Natural killer cell (primary cell): ENCODE measurements at regions not wholly inside any gene's neighbourhood (a gene's known extent, or its start where the extent isn't known, plus 50 kb on each side); places are given as distances from the start of the nearest gene placed in this dataset.

Experiments
- ATAC-seq, 3 donors: fragments of 150-1000 bp in 2 of 3; fragments of 200-7000 bp in 1 of 3; cut with Tn5 transposase; 1 replicate in 1 of 3; 2 replicates in 2 of 3; pipeline ENCODE4 v1.10.0; 2021; ENCODE audit warnings: mild to moderate bottlenecking in 2 of 3, moderate library complexity in 2 of 3
- DNase-seq, 2 donors: peaks; one replicate each; pipeline versions ENCODE4 v3.0.0 to v3.0.0-alpha.2; 2013 to 2021; ENCODE audit warnings: mixed read lengths in 1 of 2
- H3K27ac ChIP-seq: one replicate; pipeline ENCODE4 v1.5.1; 2013; ENCODE audit warnings: mild to moderate bottlenecking, low read length
- H3K27me3 ChIP-seq: one replicate; pipeline ENCODE4 v1.6.1; 2013; ENCODE audit warnings: low read length; ENCODE audit not compliant: control insufficient read depth, insufficient read depth
- H3K36me3 ChIP-seq: one replicate; pipeline ENCODE4 v1.6.1; 2013; ENCODE audit warnings: low read length; ENCODE audit not compliant: control insufficient read depth, insufficient read depth
- H3K4me1 ChIP-seq: one replicate; pipeline ENCODE4 v1.6.1; 2013; ENCODE audit warnings: low read length; ENCODE audit not compliant: control insufficient read depth, insufficient read depth
- H3K4me3 ChIP-seq: one replicate; pipeline ENCODE4 v1.5.1; 2013; ENCODE audit warnings: low read length
- H3K9me3 ChIP-seq: one replicate; pipeline ENCODE4 v1.6.1; 2013; ENCODE audit warnings: low read length; ENCODE audit not compliant: control insufficient read depth, insufficient read depth
- H3K27ac Mint-ChIP-seq, 2 donors: one replicate each; pipeline ENCODE4 v1.8.0; 2022; ENCODE audit warnings: mild to moderate bottlenecking in 2 of 2, mixed read lengths in 2 of 2, moderate library complexity in 1 of 2
- H3K27me3 Mint-ChIP-seq, 2 donors: one replicate each; pipeline ENCODE4 v1.8.0; 2022; ENCODE audit warnings: low read depth in 2 of 2, mixed read lengths in 2 of 2
- H3K36me3 Mint-ChIP-seq: one replicate; pipeline ENCODE4 v1.8.0; 2022; ENCODE audit warnings: mixed read lengths
- H3K4me1 Mint-ChIP-seq, 2 donors: one replicate each; pipeline ENCODE4 v1.8.0; 2022; ENCODE audit warnings: mixed read lengths in 2 of 2
- H3K4me3 Mint-ChIP-seq: one replicate; pipeline ENCODE4 v1.8.0; 2022; ENCODE audit warnings: mild to moderate bottlenecking, moderate library complexity, mixed read lengths
- H3K9me3 Mint-ChIP-seq, 2 donors: one replicate each; pipeline ENCODE4 v1.8.0; 2022; ENCODE audit warnings: mixed read lengths in 2 of 2
- WGBS: methylation state at CpG from one replicate; pipeline ENCODE4 v1.1.7; 2013; ENCODE audit warnings: missing lambda C conversion rate; ENCODE audit not compliant: insufficient coverage; 5-methylcytosine and 5-hydroxymethylcytosine counted together
- intact Hi-C: fragments of 100-400 bp; cut with micrococcal nuclease; formaldehyde crosslinking; loops from one replicate; pipeline ENCODE4 v1.14.2; 2022
- TF ChIP-seq, protein P1 (sequence below): fragments of 200-600 bp; IDR thresholded peaks from one replicate; pipeline ENCODE4 v1.8.0; 2022; ENCODE audit warnings: antibody characterized with exemption

DNA sequence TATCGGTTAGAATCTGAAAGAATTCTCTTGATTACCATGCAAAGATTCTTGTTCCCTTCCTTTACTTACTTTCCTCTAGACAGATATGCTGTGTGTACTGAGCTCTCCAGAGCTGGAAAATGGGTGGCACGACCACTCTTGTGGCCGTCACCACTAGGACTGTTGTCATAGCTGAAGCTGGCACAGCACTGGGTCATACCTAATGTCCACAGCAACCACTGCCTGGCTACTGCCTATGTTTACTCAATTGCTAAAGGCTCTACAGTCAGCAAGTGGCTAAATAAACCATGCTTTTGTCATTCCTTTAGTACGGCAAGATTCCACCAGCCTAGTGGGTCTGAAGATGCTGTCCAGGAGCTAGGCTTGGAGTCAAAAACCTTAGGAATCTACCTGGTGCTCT, 1643.0 kb downstream of the OTOL1 start:
- DNase-seq = no peak
- Histone ChIP-seq H3K27ac (no peak overlapping the region), H3K36me3 (no peaks in the 10 kb centered on the region), H3K9me3 (peaks cover 7% of the 10 kb centered on the region), H3K4me3 (no peak overlapping the region), H3K27me3 (no peaks in the 10 kb centered on the region), H3K4me1 (no peaks in the 10 kb centered on the region)
- intact Hi-C loops = no loop called here
- no peak for ATAC-seq
- TF ChIP-seq, protein P1, sequence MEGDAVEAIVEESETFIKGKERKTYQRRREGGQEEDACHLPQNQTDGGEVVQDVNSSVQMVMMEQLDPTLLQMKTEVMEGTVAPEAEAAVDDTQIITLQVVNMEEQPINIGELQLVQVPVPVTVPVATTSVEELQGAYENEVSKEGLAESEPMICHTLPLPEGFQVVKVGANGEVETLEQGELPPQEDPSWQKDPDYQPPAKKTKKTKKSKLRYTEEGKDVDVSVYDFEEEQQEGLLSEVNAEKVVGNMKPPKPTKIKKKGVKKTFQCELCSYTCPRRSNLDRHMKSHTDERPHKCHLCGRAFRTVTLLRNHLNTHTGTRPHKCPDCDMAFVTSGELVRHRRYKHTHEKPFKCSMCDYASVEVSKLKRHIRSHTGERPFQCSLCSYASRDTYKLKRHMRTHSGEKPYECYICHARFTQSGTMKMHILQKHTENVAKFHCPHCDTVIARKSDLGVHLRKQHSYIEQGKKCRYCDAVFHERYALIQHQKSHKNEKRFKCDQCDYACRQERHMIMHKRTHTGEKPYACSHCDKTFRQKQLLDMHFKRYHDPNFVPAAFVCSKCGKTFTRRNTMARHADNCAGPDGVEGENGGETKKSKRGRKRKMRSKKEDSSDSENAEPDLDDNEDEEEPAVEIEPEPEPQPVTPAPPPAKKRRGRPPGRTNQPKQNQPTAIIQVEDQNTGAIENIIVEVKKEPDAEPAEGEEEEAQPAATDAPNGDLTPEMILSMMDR = no peak
- Mint-ChIP-seq H3K27ac (no peak overlapping the region), H3K36me3 (no peaks in the 10 kb centered on the region), H3K4me1 (no peaks in the 10 kb centered on the region), H3K9me3 (peaks cover 5 to 30% of the 10 kb centered on the region in 2 donors), H3K4me3 (no peak overlapping the region), H3K27me3 (no peaks in the 10 kb centered on the region)
- 83% methylated on average over 4 of the region's 4 CpGs for WGBS

DNA sequence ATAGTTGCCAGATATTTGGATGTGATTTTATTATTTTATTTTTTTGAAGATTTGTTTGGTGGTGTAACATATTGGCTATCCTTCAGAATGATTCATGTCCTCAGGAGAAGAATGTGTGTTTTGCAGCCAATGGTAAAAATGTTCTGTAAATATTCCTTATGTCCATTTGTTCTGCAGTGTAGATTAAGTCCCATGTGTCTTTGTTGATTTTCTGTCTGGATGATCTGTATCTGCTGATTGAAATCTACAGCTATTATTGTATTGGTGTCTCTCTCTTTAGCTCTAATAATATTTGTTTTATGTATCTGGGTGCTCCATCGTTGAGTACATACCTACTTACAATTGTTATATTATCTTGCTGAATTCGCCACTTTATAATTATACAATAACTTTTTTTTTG, 1641.7 kb downstream of the OTOL1 start:
- no peaks in the 10 kb centered on the region for H3K4me1 ChIP-seq
- H3K4me3 Mint-ChIP-seq = no peak overlapping the region
- H3K4me1 Mint-ChIP-seq = no peaks in the 10 kb centered on the region
- WGBS = no CpG with 5 or more reads among the region's 2 CpGs
- no peak overlapping the region for H3K27ac ChIP-seq
- H3K27ac Mint-ChIP-seq = no peak overlapping the region
- peaks cover 7% of the 10 kb centered on the region for H3K9me3 ChIP-seq
- ATAC-seq (no peak), DNase-seq (no peak)
- H3K27me3 Mint-ChIP-seq = no peaks in the 10 kb centered on the region
- no peak overlapping the region for H3K4me3 ChIP-seq
- no peaks in the 10 kb centered on the region for H3K27me3 ChIP-seq
- intact Hi-C loops = no loop called here
- TF ChIP-seq, protein P1 = no peak
- no peaks in the 10 kb centered on the region for H3K36me3 Mint-ChIP-seq
- no peaks in the 10 kb centered on the region for H3K36me3 ChIP-seq
- H3K9me3 Mint-ChIP-seq = peaks cover 5 to 30% of the 10 kb centered on the region in 2 donors

DNA sequence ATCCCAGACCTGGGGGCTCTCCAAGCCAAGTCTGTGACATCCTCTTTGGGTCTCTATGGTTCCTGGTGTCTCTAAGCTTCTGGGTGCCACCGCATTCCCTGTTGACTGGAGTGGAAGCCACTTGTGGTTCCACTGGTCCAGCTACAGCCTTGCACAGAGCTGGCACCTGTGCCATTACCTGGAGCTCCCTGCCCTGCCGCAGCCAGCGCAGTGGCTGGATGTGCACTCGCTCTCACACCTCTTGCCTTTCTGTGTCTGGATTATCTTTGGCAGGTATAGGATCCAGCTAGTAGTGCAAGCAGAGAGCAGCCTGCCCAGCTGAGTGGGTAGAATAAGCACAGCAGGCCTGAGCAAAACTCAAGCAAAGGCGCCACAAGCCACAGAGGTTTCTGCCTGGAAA, 1635.5 kb downstream of the OTOL1 start:
- no peaks in the 10 kb centered on the region for H3K4me1 ChIP-seq
- 94% methylated on average over 5 of the region's 5 CpGs for WGBS
- no peaks in the 10 kb centered on the region for H3K4me1 Mint-ChIP-seq
- H3K27ac Mint-ChIP-seq = no peak overlapping the region
- intact Hi-C loops = no loop called here
- no peak overlapping the region for H3K4me3 ChIP-seq
- H3K27me3 Mint-ChIP-seq = no peaks in the 10 kb centered on the region
- ATAC-seq = no peak
- no peak overlapping the region for H3K4me3 Mint-ChIP-seq
- no peaks in the 10 kb centered on the region for H3K36me3 ChIP-seq
- no peaks in the 10 kb centered on the region for H3K27me3 ChIP-seq
- peaks cover 28% of the 10 kb centered on the region for H3K36me3 Mint-ChIP-seq
- peaks cover 5% of the 10 kb centered on the region for H3K9me3 ChIP-seq
- no peak overlapping the region for H3K27ac ChIP-seq
- DNase-seq = no peak
- TF ChIP-seq, protein P1 = no peak
- H3K9me3 Mint-ChIP-seq = peaks cover 4 to 18% of the 10 kb centered on the region in 2 donors

DNA sequence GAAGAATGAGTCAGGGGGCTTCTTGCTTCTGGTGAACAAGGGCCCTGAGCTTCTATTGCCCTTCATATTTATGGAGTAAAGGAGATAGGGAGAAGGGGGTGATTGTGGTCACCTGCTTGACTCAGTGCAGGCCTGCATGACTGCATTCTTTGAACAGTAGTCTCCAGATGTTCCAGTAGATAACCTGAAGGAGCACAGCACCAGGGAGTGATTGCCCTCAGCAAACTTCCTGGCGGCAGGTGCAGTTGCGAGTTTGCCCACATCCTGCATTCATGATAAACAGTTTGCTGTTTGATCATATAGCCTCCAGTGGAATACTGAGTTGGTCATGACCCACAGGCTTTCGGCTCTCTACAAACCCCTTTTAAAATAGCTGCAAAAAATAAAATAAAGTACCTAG, 1632.7 kb downstream of the OTOL1 start:
- no peak overlapping the region for H3K4me3 ChIP-seq
- Mint-ChIP-seq H3K27me3 (no peaks in the 10 kb centered on the region), H3K27ac (no peak overlapping the region), H3K4me3 (no peak overlapping the region), H3K9me3 (peaks cover 9 to 20% of the 10 kb centered on the region in 2 donors), H3K36me3 (peaks cover 36% of the 10 kb centered on the region), H3K4me1 (no peaks in the 10 kb centered on the region)
- no peaks in the 10 kb centered on the region for H3K27me3 ChIP-seq
- DNase-seq (no peak), ATAC-seq (no peak)
- H3K36me3 ChIP-seq = no peaks in the 10 kb centered on the region
- intact Hi-C loops = no loop called here
- H3K27ac ChIP-seq = no peak overlapping the region
- no peaks in the 10 kb centered on the region for H3K4me1 ChIP-seq
- TF ChIP-seq, protein P1 = no peak
- WGBS = 84% methylated on average over 3 of the region's 3 CpGs
- peaks cover 15% of the 10 kb centered on the region for H3K9me3 ChIP-seq
